OCI-LY1 (cell line): ENCODE measurements at regions not wholly inside any gene's neighbourhood (a gene's known extent, or its start where the extent isn't known, plus 50 kb on each side); places are given as distances from the start of the nearest gene placed in this dataset.

Experiments
- H2AFZ ChIP-seq: fragments of 200-600 bp; sonication (generic), shearing (Covaris generic); 2 replicates; pipeline ENCODE4 v1.6.0; 2014; ENCODE audit warnings: antibody characterized with exemption, mild to moderate bottlenecking, low read length
- H3F3A ChIP-seq: fragments of 200-600 bp; sonication (generic), shearing (Covaris generic); 2 replicates; pipeline ENCODE4 v1.6.0; 2014; ENCODE audit warnings: mild to moderate bottlenecking, antibody characterized with exemption, low read length, moderate library complexity; ENCODE audit not compliant: insufficient read depth
- H3K27ac ChIP-seq: fragments of 200-600 bp; sonication (generic); 2 replicates; pipeline ENCODE4 v1.5.1; 2014; ENCODE audit warnings: low read length, mixed run types, mild to moderate bottlenecking, low read depth; ENCODE audit not compliant: poor library complexity, severe bottlenecking
- H3K27me3 ChIP-seq: fragments of 200-600 bp; sonication (generic); 2 replicates; pipeline ENCODE4 v1.6.0; 2014; ENCODE audit warnings: antibody characterized with exemption, mild to moderate bottlenecking, low read length, moderate library complexity; ENCODE audit not compliant: insufficient read depth
- H3K36me3 ChIP-seq: fragments of 200-600 bp; sonication (generic); 2 replicates; pipeline ENCODE4 v1.6.1; 2014; ENCODE audit warnings: mild to moderate bottlenecking, antibody characterized with exemption, low read length, moderate library complexity, mixed read lengths; ENCODE audit not compliant: insufficient read depth
- H3K4me1 ChIP-seq: fragments of 200-600 bp; sonication (generic); 2 replicates; pipeline ENCODE4 v1.5.1; 2014; ENCODE audit warnings: mild to moderate bottlenecking, low read length, moderate library complexity; ENCODE audit not compliant: insufficient read depth, severe bottlenecking
- H3K4me2 ChIP-seq: fragments of 200-600 bp; sonication (generic), shearing (Covaris generic); 2 replicates; pipeline ENCODE4 v1.6.1; 2014; ENCODE audit warnings: low read length
- H3K4me3 ChIP-seq: fragments of 200-600 bp; sonication (generic); 2 replicates; pipeline ENCODE4 v1.5.1; 2014; ENCODE audit warnings: low read length, low read depth, mild to moderate bottlenecking, mixed read lengths; ENCODE audit not compliant: poor library complexity, severe bottlenecking
- H3K79me2 ChIP-seq: fragments of 200-600 bp; shearing (Covaris generic); 2 replicates; pipeline ENCODE4 v1.6.1; 2016; ENCODE audit warnings: mixed run types, low read length, mixed read lengths; ENCODE audit not compliant: insufficient read depth
- H3K9ac ChIP-seq: fragments of 200-600 bp; sonication (generic), shearing (Covaris generic); 2 replicates; pipeline ENCODE4 v1.6.1; 2014; ENCODE audit warnings: mild to moderate bottlenecking, low read length, mixed read lengths
- H3K9me2 ChIP-seq: fragments of 200-600 bp; sonication (generic), shearing (Covaris generic); 2 replicates; pipeline ENCODE4 v1.6.1; 2014; ENCODE audit warnings: low read depth, mild to moderate bottlenecking, low read length, mixed read lengths
- H3K9me3 ChIP-seq: fragments of 200-600 bp; shearing (Covaris generic); 2 replicates; pipeline ENCODE4 v1.6.1; 2014; ENCODE audit warnings: low read length, mixed read lengths
- H4K20me1 ChIP-seq: fragments of 200-600 bp; sonication (generic), shearing (Covaris generic); 2 replicates; pipeline ENCODE4 v1.6.0; 2016; ENCODE audit warnings: mild to moderate bottlenecking, low read length; ENCODE audit not compliant: insufficient read depth
- EZH2 ChIP-seq: fragments of 200-600 bp; sonication (generic), shearing (Covaris generic); IDR thresholded peaks from 2 replicates; pipeline ENCODE4 v1.8.0; 2017; ENCODE audit warnings: borderline replicate concordance, mixed run types, mild to moderate bottlenecking, antibody characterized with exemption, low read length, moderate library complexity, mixed read lengths
- TF ChIP-seq, protein P1 (sequence below): fragments of 200-600 bp; sonication (generic), shearing (Covaris generic); IDR thresholded peaks from 2 replicates; pipeline ENCODE4 v1.5.1; 2017; ENCODE audit warnings: mild to moderate bottlenecking, antibody characterized with exemption, low read length, moderate library complexity, mixed read lengths

DNA sequence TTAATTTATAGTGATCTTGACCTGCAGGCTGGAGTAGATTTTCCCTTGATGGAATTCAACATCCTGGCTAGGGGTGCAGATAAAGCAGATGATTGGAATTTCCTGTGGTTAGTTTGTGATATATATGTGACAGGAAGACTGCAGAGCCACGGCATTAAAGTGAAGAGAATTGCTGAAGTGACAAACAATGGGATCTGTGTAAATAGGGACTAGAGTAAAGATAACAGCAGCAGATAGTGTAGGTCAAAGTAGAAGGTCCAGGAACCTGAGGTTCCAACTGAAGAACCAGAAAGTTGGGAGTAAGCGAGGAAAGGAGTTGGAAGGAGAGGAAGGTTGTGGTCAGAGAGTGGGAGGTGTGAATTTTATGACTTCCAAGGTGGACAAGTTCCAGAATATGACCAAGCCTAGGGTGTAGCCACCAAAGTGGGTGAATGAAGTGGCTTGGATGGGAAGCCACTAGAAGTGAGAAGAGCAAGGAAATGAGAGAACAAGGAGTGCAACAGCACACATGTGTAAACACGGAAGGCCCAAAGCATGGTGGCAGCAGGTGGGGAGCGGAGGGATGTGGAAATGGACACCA lies 325.0 kb downstream of the RAB28 start:
- no peak overlapping the region for H3K4me2 ChIP-seq
- no peaks in the 10 kb centered on the region for H3K9me2 ChIP-seq
- H3K36me3 ChIP-seq: no peaks in the 10 kb centered on the region
- no peaks in the 10 kb centered on the region for H4K20me1 ChIP-seq
- H3K27ac ChIP-seq: no peak overlapping the region
- H3K4me1 ChIP-seq: no peaks in the 10 kb centered on the region
- no peak overlapping the region for H3K9ac ChIP-seq
- H3K27me3 ChIP-seq: no peaks in the 10 kb centered on the region
- no peak overlapping the region for H2AFZ ChIP-seq
- H3K4me3 ChIP-seq: no peak overlapping the region
- H3F3A ChIP-seq: no peaks in the 10 kb centered on the region
- H3K79me2 ChIP-seq: no peaks in the 10 kb centered on the region
- no peaks in the 10 kb centered on the region for H3K9me3 ChIP-seq
- no peak for TF ChIP-seq EZH2
- TF ChIP-seq, protein P1, sequence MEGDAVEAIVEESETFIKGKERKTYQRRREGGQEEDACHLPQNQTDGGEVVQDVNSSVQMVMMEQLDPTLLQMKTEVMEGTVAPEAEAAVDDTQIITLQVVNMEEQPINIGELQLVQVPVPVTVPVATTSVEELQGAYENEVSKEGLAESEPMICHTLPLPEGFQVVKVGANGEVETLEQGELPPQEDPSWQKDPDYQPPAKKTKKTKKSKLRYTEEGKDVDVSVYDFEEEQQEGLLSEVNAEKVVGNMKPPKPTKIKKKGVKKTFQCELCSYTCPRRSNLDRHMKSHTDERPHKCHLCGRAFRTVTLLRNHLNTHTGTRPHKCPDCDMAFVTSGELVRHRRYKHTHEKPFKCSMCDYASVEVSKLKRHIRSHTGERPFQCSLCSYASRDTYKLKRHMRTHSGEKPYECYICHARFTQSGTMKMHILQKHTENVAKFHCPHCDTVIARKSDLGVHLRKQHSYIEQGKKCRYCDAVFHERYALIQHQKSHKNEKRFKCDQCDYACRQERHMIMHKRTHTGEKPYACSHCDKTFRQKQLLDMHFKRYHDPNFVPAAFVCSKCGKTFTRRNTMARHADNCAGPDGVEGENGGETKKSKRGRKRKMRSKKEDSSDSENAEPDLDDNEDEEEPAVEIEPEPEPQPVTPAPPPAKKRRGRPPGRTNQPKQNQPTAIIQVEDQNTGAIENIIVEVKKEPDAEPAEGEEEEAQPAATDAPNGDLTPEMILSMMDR: no peak

- no peaks in the 10 kb centered on the region for H3K27me3 ChIP-seq
- H3K4me1 ChIP-seq: no peaks in the 10 kb centered on the region
- no peak overlapping the region for H3K9ac ChIP-seq
- H3F3A ChIP-seq: no peaks in the 10 kb centered on the region
- H3K36me3 ChIP-seq: no peaks in the 10 kb centered on the region
- H4K20me1 ChIP-seq: no peaks in the 10 kb centered on the region
- TF ChIP-seq, protein P1: no peak
- no peak for TF ChIP-seq EZH2
- no peaks in the 10 kb centered on the region for H3K9me2 ChIP-seq
- H3K4me3 ChIP-seq: no peak overlapping the region
- no peak overlapping the region for H3K27ac ChIP-seq
- H3K4me2 ChIP-seq: no peak overlapping the region
- H3K9me3 ChIP-seq: no peaks in the 10 kb centered on the region
- no peak overlapping the region for H2AFZ ChIP-seq
- H3K79me2 ChIP-seq: no peaks in the 10 kb centered on the region
These were observed 332.9 kb downstream of the RAB28 start for GRCh38 chr4:13151194-13151593.

DNA sequence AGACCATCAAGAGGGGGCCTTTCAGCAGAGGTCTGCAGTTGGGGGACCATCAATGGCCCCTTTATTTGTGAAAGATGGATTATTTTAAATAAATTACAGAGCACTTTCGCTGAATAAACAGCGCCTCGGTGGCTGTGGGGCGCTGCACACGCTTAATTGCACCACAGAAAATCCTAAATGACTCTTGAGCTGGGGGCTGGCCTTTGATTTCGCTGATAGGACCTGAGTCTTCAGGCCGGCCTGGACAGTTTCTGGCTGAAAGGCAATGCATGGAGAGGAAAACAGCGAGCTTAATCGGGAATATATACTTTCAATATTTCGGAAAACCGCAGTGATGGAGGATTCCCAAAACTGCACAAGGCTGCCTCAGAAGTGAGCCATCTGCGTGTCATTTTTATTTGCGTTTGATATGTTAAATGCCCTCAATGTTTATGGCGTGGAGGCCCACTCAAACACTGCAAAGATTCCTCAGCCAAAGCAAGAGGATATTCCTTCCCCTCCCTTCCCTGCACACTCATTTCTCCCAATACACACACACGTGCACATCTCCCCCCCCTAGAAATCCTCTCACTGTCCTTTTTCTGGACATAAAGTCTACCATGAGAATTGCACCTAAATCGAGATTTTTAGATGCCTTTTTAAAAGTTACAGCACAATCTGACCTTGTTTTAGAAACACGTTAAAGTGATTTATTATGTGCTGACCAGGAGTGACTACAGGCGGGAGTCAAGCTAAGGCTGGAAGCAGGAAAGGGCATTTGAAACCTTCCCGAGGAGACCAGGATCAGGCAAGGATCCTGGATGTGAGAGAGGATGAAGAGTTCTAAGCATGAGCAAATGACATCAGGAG lies 340.7 kb downstream of the RAB28 start:
- H2AFZ ChIP-seq: no peak overlapping the region
- H3K9ac ChIP-seq: no peak overlapping the region
- H3K27ac ChIP-seq: no peak overlapping the region
- H3K9me2 ChIP-seq: no peaks in the 10 kb centered on the region
- no peaks in the 10 kb centered on the region for H3K4me1 ChIP-seq
- no peaks in the 10 kb centered on the region for H4K20me1 ChIP-seq
- TF ChIP-seq, protein P1: no peak
- no peak for TF ChIP-seq EZH2
- no peak overlapping the region for H3K4me2 ChIP-seq
- no peaks in the 10 kb centered on the region for H3K36me3 ChIP-seq
- H3K27me3 ChIP-seq: no peaks in the 10 kb centered on the region
- H3K79me2 ChIP-seq: no peaks in the 10 kb centered on the region
- no peak overlapping the region for H3K4me3 ChIP-seq
- H3F3A ChIP-seq: no peaks in the 10 kb centered on the region
- no peaks in the 10 kb centered on the region for H3K9me3 ChIP-seq
